ENCODE measurements at regions not wholly inside any gene's neighbourhood (a gene's known extent, or its start where the extent isn't known, plus 50 kb on each side); places are given as distances from the start of the nearest gene placed in this dataset.

GRCh38 chr2:12212841-12213597 is 466.6 kb downstream of the LPIN1 start:
- Histone ChIP-seq H3K4me3 (ENCODE audit: low read depth in 1 of 3, low read length in 3 of 3) (no peak overlapping the region), H3K9me3 (ENCODE audit: control insufficient read depth in 2 of 2, insufficient read depth in 1 of 2, low read depth in 1 of 2, low read length in 1 of 2) (no peaks in the 10 kb centered on the region), H3K36me3 (ENCODE audit: control insufficient read depth in 3 of 3, insufficient read depth in 2 of 3, low read depth in 1 of 3, low read length in 3 of 3) (no peaks in the 10 kb centered on the region), H3K4me1 (ENCODE audit: control insufficient read depth in 3 of 3, insufficient read depth in 2 of 3, low read depth in 1 of 3, low read length in 2 of 3) (no peaks in the 10 kb centered on the region), H3K27ac (ENCODE audit: low read depth in 1 of 3, low read length in 2 of 3) (no peak overlapping the region), H3K27me3 (ENCODE audit: control insufficient read depth in 3 of 3, insufficient read depth in 3 of 3, low read length in 3 of 3) (no peaks in the 10 kb centered on the region)
- FAIRE-seq = no peak
- WGBS, 3 donors = 67 to 74% (median 73%) methylated on average over 6 of the region's 6 CpGs
- DNase-seq = no peak

- H3K36me3 ChIP-seq (ENCODE audit: control insufficient read depth in 3 of 3, insufficient read depth in 2 of 3, low read depth in 1 of 3, low read length in 3 of 3) = no peaks in the 10 kb centered on the region
- DNase-seq = no peak
- WGBS, 3 donors = 32 to 64% (median 41%) methylated on average over 1 of the region's 1 CpG
- no peak overlapping the region for H3K27ac ChIP-seq (ENCODE audit: low read depth in 1 of 3, low read length in 2 of 3)
- no peaks in the 10 kb centered on the region for H3K4me1 ChIP-seq (ENCODE audit: control insufficient read depth in 3 of 3, insufficient read depth in 2 of 3, low read depth in 1 of 3, low read length in 2 of 3)
- no peak overlapping the region for H3K4me3 ChIP-seq (ENCODE audit: low read depth in 1 of 3, low read length in 3 of 3)
- FAIRE-seq = no peak
- H3K9me3 ChIP-seq (ENCODE audit: control insufficient read depth in 2 of 2, insufficient read depth in 1 of 2, low read depth in 1 of 2, low read length in 1 of 2) = no peaks in the 10 kb centered on the region
- no peaks in the 10 kb centered on the region for H3K27me3 ChIP-seq (ENCODE audit: control insufficient read depth in 3 of 3, insufficient read depth in 3 of 3, low read length in 3 of 3)
Observed at GRCh38 chr2:12217175-12217574, 470.7 kb downstream of the LPIN1 start.

GRCh38 chr2:12219761-12220160 is 473.3 kb downstream of the LPIN1 start:
- Histone ChIP-seq H3K4me3 (ENCODE audit: low read depth in 1 of 3, low read length in 3 of 3) (no peak overlapping the region), H3K4me1 (ENCODE audit: control insufficient read depth in 3 of 3, insufficient read depth in 2 of 3, low read depth in 1 of 3, low read length in 2 of 3) (no peaks in the 10 kb centered on the region), H3K36me3 (ENCODE audit: control insufficient read depth in 3 of 3, insufficient read depth in 2 of 3, low read depth in 1 of 3, low read length in 3 of 3) (no peaks in the 10 kb centered on the region), H3K27ac (ENCODE audit: low read depth in 1 of 3, low read length in 2 of 3) (no peak overlapping the region), H3K27me3 (ENCODE audit: control insufficient read depth in 3 of 3, insufficient read depth in 3 of 3, low read length in 3 of 3) (peaks cover 0 to 2% (median 0%) of the 10 kb centered on the region in 3 donors), H3K9me3 (ENCODE audit: control insufficient read depth in 2 of 2, insufficient read depth in 1 of 2, low read depth in 1 of 2, low read length in 1 of 2) (peaks cover 0 to 12% of the 10 kb centered on the region in 2 donors)
- 92 to 95% (median 93%) methylated on average over 8 of the region's 8 CpGs for WGBS, 3 donors
- DNase-seq = no peak
- FAIRE-seq = no peak

- peaks cover 0 to 2% (median 0%) of the 10 kb centered on the region in 3 donors for H3K27me3 ChIP-seq (ENCODE audit: control insufficient read depth in 3 of 3, insufficient read depth in 3 of 3, low read length in 3 of 3)
- 71 to 80% (median 76%) methylated on average over 2 of the region's 2 CpGs for WGBS, 3 donors
- DNase-seq = no peak
- H3K4me3 ChIP-seq (ENCODE audit: low read depth in 1 of 3, low read length in 3 of 3) = no peak overlapping the region
- H3K4me1 ChIP-seq (ENCODE audit: control insufficient read depth in 3 of 3, insufficient read depth in 2 of 3, low read depth in 1 of 3, low read length in 2 of 3) = no peaks in the 10 kb centered on the region
- FAIRE-seq = no peak
- peaks cover 0 to 12% of the 10 kb centered on the region in 2 donors for H3K9me3 ChIP-seq (ENCODE audit: control insufficient read depth in 2 of 2, insufficient read depth in 1 of 2, low read depth in 1 of 2, low read length in 1 of 2)
- H3K36me3 ChIP-seq (ENCODE audit: control insufficient read depth in 3 of 3, insufficient read depth in 2 of 3, low read depth in 1 of 3, low read length in 3 of 3) = no peaks in the 10 kb centered on the region
- H3K27ac ChIP-seq (ENCODE audit: low read depth in 1 of 3, low read length in 2 of 3) = no peak overlapping the region
Observed at GRCh38 chr2:12221584-12221983, 475.2 kb downstream of the LPIN1 start.

- WGBS, 3 donors = 28 to 69% (median 59%) methylated on average over 1 of the region's 1 CpG
- no peak for DNase-seq
- H3K9me3 ChIP-seq (ENCODE audit: control insufficient read depth in 2 of 2, insufficient read depth in 1 of 2, low read depth in 1 of 2, low read length in 1 of 2) = peaks cover 0 to 12% of the 10 kb centered on the region in 2 donors
- H3K27ac ChIP-seq (ENCODE audit: low read depth in 1 of 3, low read length in 2 of 3) = no peak overlapping the region
- H3K4me3 ChIP-seq (ENCODE audit: low read depth in 1 of 3, low read length in 3 of 3) = no peak overlapping the region
- peaks cover 0 to 2% (median 0%) of the 10 kb centered on the region in 3 donors for H3K27me3 ChIP-seq (ENCODE audit: control insufficient read depth in 3 of 3, insufficient read depth in 3 of 3, low read length in 3 of 3)
- H3K36me3 ChIP-seq (ENCODE audit: control insufficient read depth in 3 of 3, insufficient read depth in 2 of 3, low read depth in 1 of 3, low read length in 3 of 3) = no peaks in the 10 kb centered on the region
- FAIRE-seq = no peak
- no peaks in the 10 kb centered on the region for H3K4me1 ChIP-seq (ENCODE audit: control insufficient read depth in 3 of 3, insufficient read depth in 2 of 3, low read depth in 1 of 3, low read length in 2 of 3)
Observed at GRCh38 chr2:12222554-12222953, 476.1 kb downstream of the LPIN1 start.

GRCh38 chr2:12223732-12224131 is 477.3 kb downstream of the LPIN1 start:
- Histone ChIP-seq H3K27me3 (ENCODE audit: control insufficient read depth in 3 of 3, insufficient read depth in 3 of 3, low read length in 3 of 3) (peaks cover 0 to 2% (median 0%) of the 10 kb centered on the region in 3 donors), H3K36me3 (ENCODE audit: control insufficient read depth in 3 of 3, insufficient read depth in 2 of 3, low read depth in 1 of 3, low read length in 3 of 3) (no peaks in the 10 kb centered on the region), H3K27ac (ENCODE audit: low read depth in 1 of 3, low read length in 2 of 3) (no peak overlapping the region), H3K4me1 (ENCODE audit: control insufficient read depth in 3 of 3, insufficient read depth in 2 of 3, low read depth in 1 of 3, low read length in 2 of 3) (no peaks in the 10 kb centered on the region), H3K4me3 (ENCODE audit: low read depth in 1 of 3, low read length in 3 of 3) (no peak overlapping the region), H3K9me3 (ENCODE audit: control insufficient read depth in 2 of 2, insufficient read depth in 1 of 2, low read depth in 1 of 2, low read length in 1 of 2) (peaks cover 0 to 12% of the 10 kb centered on the region in 2 donors)
- no peak for DNase-seq
- no peak for FAIRE-seq
- WGBS, 3 donors = 59 to 85% (median 70%) methylated on average over 6 of the region's 6 CpGs

- Histone ChIP-seq H3K9me3 (ENCODE audit: control insufficient read depth in 2 of 2, insufficient read depth in 1 of 2, low read depth in 1 of 2, low read length in 1 of 2) (peaks cover 0 to 12% of the 10 kb centered on the region in 2 donors), H3K27me3 (ENCODE audit: control insufficient read depth in 3 of 3, insufficient read depth in 3 of 3, low read length in 3 of 3) (peaks cover 0 to 2% (median 0%) of the 10 kb centered on the region in 3 donors), H3K4me1 (ENCODE audit: control insufficient read depth in 3 of 3, insufficient read depth in 2 of 3, low read depth in 1 of 3, low read length in 2 of 3) (no peaks in the 10 kb centered on the region), H3K27ac (ENCODE audit: low read depth in 1 of 3, low read length in 2 of 3) (no peak overlapping the region), H3K36me3 (ENCODE audit: control insufficient read depth in 3 of 3, insufficient read depth in 2 of 3, low read depth in 1 of 3, low read length in 3 of 3) (no peaks in the 10 kb centered on the region), H3K4me3 (ENCODE audit: low read depth in 1 of 3, low read length in 3 of 3) (no peak overlapping the region)
- FAIRE-seq (no peak), DNase-seq (no peak)
Observed at GRCh38 chr2:12226653-12227052, 480.2 kb downstream of the LPIN1 start.

- Histone ChIP-seq H3K4me1 (ENCODE audit: control insufficient read depth in 3 of 3, insufficient read depth in 2 of 3, low read depth in 1 of 3, low read length in 2 of 3) (no peaks in the 10 kb centered on the region), H3K9me3 (ENCODE audit: control insufficient read depth in 2 of 2, insufficient read depth in 1 of 2, low read depth in 1 of 2, low read length in 1 of 2) (peaks cover 0 to 12% of the 10 kb centered on the region in 2 donors), H3K36me3 (ENCODE audit: control insufficient read depth in 3 of 3, insufficient read depth in 2 of 3, low read depth in 1 of 3, low read length in 3 of 3) (no peaks in the 10 kb centered on the region), H3K4me3 (ENCODE audit: low read depth in 1 of 3, low read length in 3 of 3) (no peak overlapping the region), H3K27ac (ENCODE audit: low read depth in 1 of 3, low read length in 2 of 3) (no peak overlapping the region), H3K27me3 (ENCODE audit: control insufficient read depth in 3 of 3, insufficient read depth in 3 of 3, low read length in 3 of 3) (peaks cover 0 to 2% (median 0%) of the 10 kb centered on the region in 3 donors)
- DNase-seq (no peak), FAIRE-seq (no peak)
- 76 to 91% (median 90%) methylated on average over 4 of the region's 4 CpGs for WGBS, 3 donors
Observed at GRCh38 chr2:12227941-12228608, 481.6 kb downstream of the LPIN1 start.
